A549 (cell line): ENCODE measurements at regions not wholly inside any gene's neighbourhood (a gene's known extent, or its start where the extent isn't known, plus 50 kb on each side); places are given as distances from the start of the nearest gene placed in this dataset.

Experiments used
- ATAC-seq, 2 experiments: fragments of 200-7000 bp in 1 of 2; fragments of >200 bp in 1 of 2; cut with Nextera tagmentation in 1 of 2; cut with Tn5 transposase in 1 of 2; 3 replicates each; pipeline versions ENCODE4 v1.8.0 to v1.9.1; 2018 to 2020; ENCODE audit warnings: mild to moderate bottlenecking in 1 of 2, moderate library complexity in 1 of 2
- CTCF ChIA-PET: fragments of 300-600 bp; sonication (Branson Sonifier 250); formaldehyde crosslinking; extraction: SDS; loops from one replicate; lab custom pipeline; 2021; ENCODE audit warnings: antibody characterized with exemption, inconsistent platforms; lab: Yijun Ruan, JAX
- POLR2A ChIA-PET: fragments of 350-600 bp; formaldehyde crosslinking; extraction: SDS; loops from one replicate; lab custom pipeline; 2021; ENCODE audit warnings: antibody characterized with exemption, inconsistent platforms; lab: Yijun Ruan, JAX
- DNase-seq, 2 experiments: peaks; one replicate each; pipeline versions ENCODE4 v3.0.0 to v3.0.0-alpha.2; 2011 to 2016; ENCODE audit warnings: low read depth in 1 of 2, low spot score in 1 of 2
- FAIRE-seq: peaks from 2 replicates; lab custom pipeline; 2011; peaks lifted over from hg19 to GRCh38; lab: Jason Lieb, UNC
- H3K27ac ChIP-seq, 2 experiments: fragments of >200 bp; sonication (Bioruptor Twin); formaldehyde crosslinking; 3 replicates each; pipeline ENCODE4 v1.5.1; 2016 to 2017
- H3K4me1 ChIP-seq: fragments of >200 bp; sonication (Bioruptor Twin); formaldehyde crosslinking; 3 replicates; pipeline ENCODE4 v1.6.1; 2016
- H3K4me2 ChIP-seq: fragments of >200 bp; sonication (Bioruptor Twin); formaldehyde crosslinking; 3 replicates; pipeline ENCODE4 v1.6.1; 2016
- H3K4me3 ChIP-seq: fragments of >200 bp; sonication (Bioruptor Twin); formaldehyde crosslinking; 3 replicates; pipeline ENCODE4 v1.5.1; 2016
- H3K9me3 ChIP-seq: fragments of >200 bp; sonication (Bioruptor Twin); formaldehyde crosslinking; 3 replicates; pipeline ENCODE4 v1.6.1; 2016
- BHLHE40 ChIP-seq: IDR thresholded peaks from 2 replicates; pipeline ENCODE4 v1.6.1; 2012; ENCODE audit warnings: low read depth, low read length, inconsistent platforms
- CBX2 ChIP-seq: fragments of 200-600 bp; sonication (generic); IDR thresholded peaks from 2 replicates; pipeline ENCODE4 v1.6.1; 2016; ENCODE audit warnings: low read depth, mild to moderate bottlenecking, borderline replicate concordance
- CHD4 ChIP-seq: fragments of 200-600 bp; sonication (generic); IDR thresholded peaks from 2 replicates; pipeline ENCODE4 v1.6.1; 2016; ENCODE audit warnings: antibody characterized with exemption, mild to moderate bottlenecking, borderline replicate concordance
- EHF ChIP-seq: fragments of 250-450 bp; sonication (Bioruptor Pico); IDR thresholded peaks from 2 replicates; pipeline ENCODE4 v1.5.0; 2020; ENCODE audit warnings: mild to moderate bottlenecking
- EHMT2 ChIP-seq: fragments of 200-600 bp; sonication (generic); IDR thresholded peaks from 2 replicates; pipeline ENCODE4 v1.6.1; 2016; ENCODE audit warnings: antibody characterized with exemption, low read depth, mild to moderate bottlenecking, moderate library complexity
- EP300 ChIP-seq, 2 experiments: fragments of >200 bp; sonication (Bioruptor Twin); formaldehyde crosslinking; IDR thresholded peaks; 2 replicates in 1 of 2; 3 replicates in 1 of 2; pipeline ENCODE4 v1.6.1; 2016 to 2017
- HOXB13 ChIP-seq: fragments of 250-450 bp; sonication (Bioruptor Pico); IDR thresholded peaks from 2 replicates; pipeline ENCODE4 v1.5.0; 2020; ENCODE audit warnings: low read depth, mild to moderate bottlenecking, moderate library complexity
- JUN ChIP-seq, 2 experiments: fragments of >200 bp; sonication (Bioruptor Twin); formaldehyde crosslinking; IDR thresholded peaks; 2 replicates in 1 of 2; 3 replicates in 1 of 2; pipeline ENCODE4 v1.6.1; 2016 to 2017
- KDM5A ChIP-seq: fragments of 200-600 bp; sonication (generic); IDR thresholded peaks from 2 replicates; pipeline ENCODE4 v1.6.1; 2016; ENCODE audit warnings: antibody characterized with exemption, mild to moderate bottlenecking
- MAFK ChIP-seq: fragments of 450-650 bp; IDR thresholded peaks from 2 replicates; pipeline ENCODE4 v1.6.1; 2014; ENCODE audit not compliant: partially characterized antibody
- MYC ChIP-seq: IDR thresholded peaks from 2 replicates; pipeline ENCODE4 v1.6.1; 2012; ENCODE audit warnings: mild to moderate bottlenecking, inconsistent platforms, low read length, improper control_type of control experiment, borderline replicate concordance
- NR3C1 ChIP-seq: fragments of >200 bp; sonication (Bioruptor Twin); formaldehyde crosslinking; IDR thresholded peaks from 3 replicates; pipeline ENCODE4 v1.6.1; 2017
- PHF8 ChIP-seq: fragments of 200-600 bp; sonication (generic); IDR thresholded peaks from 2 replicates; pipeline ENCODE4 v1.6.1; 2016; ENCODE audit warnings: low read depth, mild to moderate bottlenecking, antibody characterized with exemption, moderate library complexity, borderline replicate concordance
- POLR2AphosphoS2 ChIP-seq: conservative IDR thresholded peaks from 2 replicates; pipeline ENCODE4 v1.6.1; 2012; ENCODE audit warnings: low read length, improper control_type of control experiment, inconsistent platforms
- RAD21 ChIP-seq, 2 experiments: fragments of >200 bp in 1 of 2; sonication (Bioruptor Twin) in 1 of 2; formaldehyde crosslinking in 1 of 2; IDR thresholded peaks in 1 of 2; conservative IDR thresholded peaks in 1 of 2; 2 replicates in 1 of 2; 3 replicates in 1 of 2; pipeline ENCODE4 v1.6.1; 2012 to 2018; ENCODE audit warnings: inconsistent platforms in 1 of 2
- RFX5 ChIP-seq: fragments of 450-650 bp; IDR thresholded peaks from 2 replicates; pipeline ENCODE4 v1.7.1; 2014; ENCODE audit warnings: antibody characterized with exemption, mild to moderate bottlenecking, moderate library complexity
- RNF2 ChIP-seq: fragments of 200-600 bp; sonication (generic); IDR thresholded peaks from 2 replicates; pipeline ENCODE4 v1.6.1; 2016; ENCODE audit warnings: low read depth, mild to moderate bottlenecking, antibody characterized with exemption, moderate library complexity, borderline replicate concordance
- SMC3 ChIP-seq: fragments of >200 bp; sonication (Bioruptor Twin); formaldehyde crosslinking; IDR thresholded peaks from 3 replicates; pipeline ENCODE4 v1.6.1; 2018; ENCODE audit warnings: inconsistent platforms
- TFCP2L1 ChIP-seq: fragments of 250-450 bp; sonication (Bioruptor Pico); IDR thresholded peaks from 2 replicates; pipeline ENCODE4 v1.5.0; 2021; ENCODE audit warnings: mild to moderate bottlenecking
- TP53 ChIP-seq: fragments of 250-450 bp; sonication (Bioruptor Pico); IDR thresholded peaks from 2 replicates; pipeline ENCODE4 v1.5.0; 2021; ENCODE audit warnings: mild to moderate bottlenecking, moderate library complexity
- ZFP36 ChIP-seq: fragments of 450-650 bp; IDR thresholded peaks from 2 replicates; pipeline ENCODE4 v1.6.1; 2014; ENCODE audit warnings: borderline replicate concordance; ENCODE audit not compliant: partially characterized antibody
- WGBS: methylation state at CpG from one replicate; pipeline ENCODE4 v1.1.6; 2017; ENCODE audit errors: missing lambda C conversion rate; 5-methylcytosine and 5-hydroxymethylcytosine counted together
- TF ChIP-seq, protein P1 (sequence below): fragments of >200 bp; sonication (Bioruptor Twin); formaldehyde crosslinking; IDR thresholded peaks from 3 replicates; pipeline ENCODE4 v1.6.1; 2016
- TF ChIP-seq, protein P2 (sequence below): fragments of 200-600 bp; sonication (generic); IDR thresholded peaks from 2 replicates; pipeline ENCODE4 v1.6.1; 2016; ENCODE audit warnings: antibody characterized with exemption, mild to moderate bottlenecking, moderate library complexity
- TF ChIP-seq, protein P3 (sequence below): fragments of >200 bp; sonication (Bioruptor Twin); formaldehyde crosslinking; IDR thresholded peaks from 2 replicates; pipeline ENCODE4 v1.6.1; 2016
- TF ChIP-seq, protein P4 (sequence below): IDR thresholded peaks from 2 replicates; pipeline ENCODE4 v1.6.1; 2012

DNA sequence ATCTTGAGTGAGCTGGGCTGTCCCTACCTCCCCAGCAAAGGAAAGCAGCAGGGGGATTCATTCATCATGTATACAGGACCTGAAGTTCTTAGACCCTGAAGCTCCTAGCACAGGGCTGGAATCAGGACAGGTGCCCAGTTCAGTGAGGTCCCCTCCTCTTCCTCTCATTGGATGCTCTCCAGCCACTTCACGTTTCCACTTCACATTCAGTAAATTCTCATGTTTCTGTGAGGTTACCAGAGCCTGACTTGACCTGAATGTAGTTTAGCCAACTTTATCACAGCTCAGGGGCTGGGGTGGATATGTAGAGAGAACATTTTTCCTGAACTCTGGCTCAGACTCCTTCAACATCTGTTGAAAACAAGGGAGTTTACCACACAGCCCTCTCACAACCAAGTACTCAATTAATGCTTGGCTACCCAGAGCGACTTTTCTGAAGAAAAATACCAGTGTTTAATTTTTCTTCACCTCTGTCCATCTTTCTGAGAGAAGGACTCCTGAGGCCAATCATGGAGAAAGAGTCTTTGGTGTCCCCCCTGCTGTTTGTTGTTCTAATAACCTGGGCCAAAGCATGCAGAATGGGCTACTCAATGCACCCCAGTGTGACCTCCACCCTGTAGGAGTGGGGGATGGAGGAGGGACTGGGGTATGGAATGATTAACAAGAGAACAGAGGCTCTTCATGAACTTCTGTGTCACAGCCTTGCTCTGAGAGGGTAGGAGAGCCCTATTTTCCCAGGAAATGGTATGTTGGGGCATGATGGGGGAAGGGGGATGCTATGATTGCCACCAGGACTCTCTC is 108.3 kb upstream of the FGGY start:
- H3K4me3 ChIP-seq = no peak overlapping the region
- CTCF ChIA-PET = no interaction called here
- 50% methylated on average over 2 of the region's 2 CpGs for WGBS
- TF ChIP-seq EP300 (IDR thresholded peaks at IDR 0.05) (no peak), HOXB13 (no peak), CHD4 (no peak)
- TF ChIP-seq, all 56 proteins: peak for 0
- Histone ChIP-seq H3K4me1 (no peaks in the 10 kb centered on the region), H3K4me2 (no peak overlapping the region), H3K9me3 (no peaks in the 10 kb centered on the region), H3K27ac (no peak overlapping the region)
- FAIRE-seq (no peak), ATAC-seq (no peak), DNase-seq (no peak)
- POLR2A ChIA-PET = no interaction called here

DNA sequence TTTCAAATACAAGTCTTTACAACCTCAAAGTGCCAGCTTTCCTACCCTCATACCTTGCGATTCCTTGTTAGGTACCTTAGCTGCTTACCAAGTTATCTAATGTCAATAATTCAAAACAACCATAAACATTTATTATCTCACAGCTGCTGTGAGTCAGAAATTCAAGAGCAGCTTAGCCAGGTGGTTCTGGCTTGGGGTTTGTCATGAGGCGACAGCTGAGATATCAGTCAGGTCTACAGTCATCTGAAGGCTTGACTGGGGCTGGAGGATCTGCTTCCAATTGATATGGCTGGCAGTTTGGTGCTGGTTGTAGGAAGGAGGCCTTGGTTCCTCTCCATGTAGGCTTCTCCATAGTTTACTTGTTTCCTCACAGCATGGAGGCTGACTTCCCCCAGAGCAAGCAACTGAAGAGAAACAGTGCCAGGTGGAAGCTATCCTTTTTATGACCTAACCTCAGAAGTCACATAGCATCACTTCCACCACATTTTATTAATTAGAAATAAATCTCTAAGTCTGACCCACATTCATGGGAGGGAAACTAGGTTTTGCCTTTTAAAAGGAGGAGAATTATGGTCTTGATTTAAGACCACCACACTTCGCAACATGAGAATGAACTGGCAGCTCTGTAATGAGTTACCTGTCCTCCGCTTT is 103.3 kb upstream of the FGGY start:
- CTCF ChIA-PET = no interaction called here
- DNase-seq = no peak
- no peak for FAIRE-seq
- POLR2A ChIA-PET = no interaction called here
- no peak overlapping the region for H3K27ac ChIP-seq
- H3K4me3 ChIP-seq = no peak overlapping the region
- no peaks in the 10 kb centered on the region for H3K9me3 ChIP-seq
- TF ChIP-seq MAFK (no peak), ZFP36 (no peak), RNF2 (no peak), RAD21 (conservative IDR thresholded peaks at IDR 0.05 in 1 of 2, IDR thresholded peaks at IDR 0.05 in 1 of 2) (no peak), PHF8 (no peak)
- ATAC-seq = no peak
- H3K4me2 ChIP-seq = no peak overlapping the region
- H3K4me1 ChIP-seq = no peaks in the 10 kb centered on the region
- WGBS = 67% methylated on average over 4 of the region's 4 CpGs

DNA sequence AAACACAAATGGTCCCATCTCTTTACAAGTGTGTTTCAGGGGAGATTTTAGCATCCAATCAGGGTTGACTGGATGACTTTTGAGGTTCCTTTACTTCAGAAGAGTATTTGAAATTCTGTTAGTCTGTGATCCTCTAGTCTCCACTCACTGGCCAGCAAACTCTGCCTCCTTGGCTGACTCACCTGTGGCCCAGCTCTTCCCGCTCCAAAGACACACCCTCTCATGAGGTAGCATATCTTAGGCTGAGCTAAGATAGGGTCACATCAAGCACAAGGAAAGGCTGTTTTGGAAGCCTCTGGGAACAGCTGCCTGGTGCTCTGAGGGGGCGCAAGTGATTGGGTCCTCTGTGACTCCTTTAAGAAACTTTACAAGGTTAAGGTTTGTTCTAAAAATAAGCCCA is 102.3 kb upstream of the FGGY start:
- DNase-seq = no peak

More for the DNA sequence above, 102.3 kb upstream of the FGGY start:
- POLR2A ChIA-PET = no interaction called here
- no peaks in the 10 kb centered on the region for H3K9me3 ChIP-seq
- H3K4me2 ChIP-seq = no peak overlapping the region
- no peak overlapping the region for H3K27ac ChIP-seq
- WGBS = 94% methylated on average over 2 of the region's 2 CpGs
- TF ChIP-seq HOXB13 = no peak
- TF ChIP-seq, protein P1, sequence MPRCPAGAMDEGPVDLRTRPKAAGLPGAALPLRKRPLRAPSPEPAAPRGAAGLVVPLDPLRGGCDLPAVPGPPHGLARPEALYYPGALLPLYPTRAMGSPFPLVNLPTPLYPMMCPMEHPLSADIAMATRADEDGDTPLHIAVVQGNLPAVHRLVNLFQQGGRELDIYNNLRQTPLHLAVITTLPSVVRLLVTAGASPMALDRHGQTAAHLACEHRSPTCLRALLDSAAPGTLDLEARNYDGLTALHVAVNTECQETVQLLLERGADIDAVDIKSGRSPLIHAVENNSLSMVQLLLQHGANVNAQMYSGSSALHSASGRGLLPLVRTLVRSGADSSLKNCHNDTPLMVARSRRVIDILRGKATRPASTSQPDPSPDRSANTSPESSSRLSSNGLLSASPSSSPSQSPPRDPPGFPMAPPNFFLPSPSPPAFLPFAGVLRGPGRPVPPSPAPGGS = no peak
- TF ChIP-seq JUN (IDR thresholded peaks at IDR 0.05) = no peak
- TF ChIP-seq, protein P2, sequence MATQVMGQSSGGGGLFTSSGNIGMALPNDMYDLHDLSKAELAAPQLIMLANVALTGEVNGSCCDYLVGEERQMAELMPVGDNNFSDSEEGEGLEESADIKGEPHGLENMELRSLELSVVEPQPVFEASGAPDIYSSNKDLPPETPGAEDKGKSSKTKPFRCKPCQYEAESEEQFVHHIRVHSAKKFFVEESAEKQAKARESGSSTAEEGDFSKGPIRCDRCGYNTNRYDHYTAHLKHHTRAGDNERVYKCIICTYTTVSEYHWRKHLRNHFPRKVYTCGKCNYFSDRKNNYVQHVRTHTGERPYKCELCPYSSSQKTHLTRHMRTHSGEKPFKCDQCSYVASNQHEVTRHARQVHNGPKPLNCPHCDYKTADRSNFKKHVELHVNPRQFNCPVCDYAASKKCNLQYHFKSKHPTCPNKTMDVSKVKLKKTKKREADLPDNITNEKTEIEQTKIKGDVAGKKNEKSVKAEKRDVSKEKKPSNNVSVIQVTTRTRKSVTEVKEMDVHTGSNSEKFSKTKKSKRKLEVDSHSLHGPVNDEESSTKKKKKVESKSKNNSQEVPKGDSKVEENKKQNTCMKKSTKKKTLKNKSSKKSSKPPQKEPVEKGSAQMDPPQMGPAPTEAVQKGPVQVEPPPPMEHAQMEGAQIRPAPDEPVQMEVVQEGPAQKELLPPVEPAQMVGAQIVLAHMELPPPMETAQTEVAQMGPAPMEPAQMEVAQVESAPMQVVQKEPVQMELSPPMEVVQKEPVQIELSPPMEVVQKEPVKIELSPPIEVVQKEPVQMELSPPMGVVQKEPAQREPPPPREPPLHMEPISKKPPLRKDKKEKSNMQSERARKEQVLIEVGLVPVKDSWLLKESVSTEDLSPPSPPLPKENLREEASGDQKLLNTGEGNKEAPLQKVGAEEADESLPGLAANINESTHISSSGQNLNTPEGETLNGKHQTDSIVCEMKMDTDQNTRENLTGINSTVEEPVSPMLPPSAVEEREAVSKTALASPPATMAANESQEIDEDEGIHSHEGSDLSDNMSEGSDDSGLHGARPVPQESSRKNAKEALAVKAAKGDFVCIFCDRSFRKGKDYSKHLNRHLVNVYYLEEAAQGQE = no peak
- no peak for TF ChIP-seq RFX5
- TF ChIP-seq POLR2AphosphoS2 = no peak
- no peak for TF ChIP-seq EHMT2
- TF ChIP-seq BHLHE40 = no peak
- TF ChIP-seq KDM5A = no peak
- TF ChIP-seq, protein P3, sequence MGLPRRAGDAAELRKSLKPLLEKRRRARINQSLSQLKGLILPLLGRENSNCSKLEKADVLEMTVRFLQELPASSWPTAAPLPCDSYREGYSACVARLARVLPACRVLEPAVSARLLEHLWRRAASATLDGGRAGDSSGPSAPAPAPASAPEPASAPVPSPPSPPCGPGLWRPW = no peak
- no peak for TF ChIP-seq MYC
- TF ChIP-seq, protein P4, sequence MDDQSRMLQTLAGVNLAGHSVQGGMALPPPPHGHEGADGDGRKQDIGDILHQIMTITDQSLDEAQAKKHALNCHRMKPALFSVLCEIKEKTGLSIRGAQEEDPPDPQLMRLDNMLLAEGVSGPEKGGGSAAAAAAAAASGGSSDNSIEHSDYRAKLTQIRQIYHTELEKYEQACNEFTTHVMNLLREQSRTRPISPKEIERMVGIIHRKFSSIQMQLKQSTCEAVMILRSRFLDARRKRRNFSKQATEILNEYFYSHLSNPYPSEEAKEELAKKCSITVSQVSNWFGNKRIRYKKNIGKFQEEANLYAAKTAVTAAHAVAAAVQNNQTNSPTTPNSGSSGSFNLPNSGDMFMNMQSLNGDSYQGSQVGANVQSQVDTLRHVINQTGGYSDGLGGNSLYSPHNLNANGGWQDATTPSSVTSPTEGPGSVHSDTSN = no peak
- TF ChIP-seq NR3C1 = no peak
- no peak for TF ChIP-seq TFCP2L1 (CRISPR knock-in tag)
- TF ChIP-seq CBX2 = no peak
- no peak for TF ChIP-seq TP53 (CRISPR knock-in tag)
- TF ChIP-seq RAD21 (conservative IDR thresholded peaks at IDR 0.05 in 1 of 2, IDR thresholded peaks at IDR 0.05 in 1 of 2) = no peak
- no peak for TF ChIP-seq SMC3
- no peak for TF ChIP-seq EHF (CRISPR knock-in tag)
- no peak for FAIRE-seq
- H3K4me1 ChIP-seq = no peaks in the 10 kb centered on the region
- CTCF ChIA-PET = no interaction called here
- no peak for ATAC-seq
- no peak overlapping the region for H3K4me3 ChIP-seq
